ENCODE measurements at regions not wholly inside any gene's neighbourhood (a gene's known extent, or its start where the extent isn't known, plus 50 kb on each side); places are given as distances from the start of the nearest gene placed in this dataset.

- TF ChIP-seq, protein P1, sequence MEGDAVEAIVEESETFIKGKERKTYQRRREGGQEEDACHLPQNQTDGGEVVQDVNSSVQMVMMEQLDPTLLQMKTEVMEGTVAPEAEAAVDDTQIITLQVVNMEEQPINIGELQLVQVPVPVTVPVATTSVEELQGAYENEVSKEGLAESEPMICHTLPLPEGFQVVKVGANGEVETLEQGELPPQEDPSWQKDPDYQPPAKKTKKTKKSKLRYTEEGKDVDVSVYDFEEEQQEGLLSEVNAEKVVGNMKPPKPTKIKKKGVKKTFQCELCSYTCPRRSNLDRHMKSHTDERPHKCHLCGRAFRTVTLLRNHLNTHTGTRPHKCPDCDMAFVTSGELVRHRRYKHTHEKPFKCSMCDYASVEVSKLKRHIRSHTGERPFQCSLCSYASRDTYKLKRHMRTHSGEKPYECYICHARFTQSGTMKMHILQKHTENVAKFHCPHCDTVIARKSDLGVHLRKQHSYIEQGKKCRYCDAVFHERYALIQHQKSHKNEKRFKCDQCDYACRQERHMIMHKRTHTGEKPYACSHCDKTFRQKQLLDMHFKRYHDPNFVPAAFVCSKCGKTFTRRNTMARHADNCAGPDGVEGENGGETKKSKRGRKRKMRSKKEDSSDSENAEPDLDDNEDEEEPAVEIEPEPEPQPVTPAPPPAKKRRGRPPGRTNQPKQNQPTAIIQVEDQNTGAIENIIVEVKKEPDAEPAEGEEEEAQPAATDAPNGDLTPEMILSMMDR (IDR thresholded peaks at IDR 0.05), result no peak
- TF ChIP-seq POLR2A (IDR thresholded peaks at IDR 0.05), result no peak
Observed at GRCh38 chr10:6912929-6913328, 332.9 kb upstream of the PRKCQ start.
